GM23338 (cell line): ENCODE measurements at regions not wholly inside any gene's neighbourhood (a gene's known extent, or its start where the extent isn't known, plus 50 kb on each side); places are given as distances from the start of the nearest gene placed in this dataset.

Source experiments
- ATAC-seq: fragments of 200-7000 bp; cut with Tn5 transposase; 3 replicates; pipeline ENCODE4 v1.9.1; 2020
- DNase-seq: peaks from one replicate; pipeline ENCODE4 v3.0.0-alpha.2; 2015; ENCODE audit warnings: low spot score
- H2AFZ ChIP-seq: fragments of 200-600 bp; sonication (generic); 2 replicates; pipeline ENCODE4 v1.8.0; 2016; ENCODE audit warnings: antibody characterized with exemption, mild to moderate bottlenecking, moderate library complexity
- H3F3A ChIP-seq: fragments of 200-600 bp; sonication (generic); replicated peaks from 2 replicates; pipeline ENCODE4 v1.8.0; 2017; ENCODE audit warnings: antibody characterized with exemption, mixed run types, low read depth
- H3K27ac ChIP-seq: fragments of 200-600 bp; sonication (generic); 2 replicates; pipeline ENCODE4 v1.6.1; 2016; ENCODE audit warnings: low read depth
- H3K27me3 ChIP-seq: fragments of 200-600 bp; sonication (generic); 2 replicates; pipeline ENCODE4 v1.8.0; 2016; ENCODE audit warnings: mild to moderate bottlenecking, mixed run types, moderate library complexity; ENCODE audit not compliant: insufficient read depth
- H3K36me3 ChIP-seq: fragments of 200-600 bp; sonication (generic); 2 replicates; pipeline ENCODE4 v1.8.0; 2016; ENCODE audit warnings: mild to moderate bottlenecking; ENCODE audit not compliant: insufficient read depth
- H3K4me1 ChIP-seq: fragments of 200-600 bp; sonication (generic); 2 replicates; pipeline ENCODE4 v1.8.0; 2016; ENCODE audit warnings: mild to moderate bottlenecking, moderate library complexity; ENCODE audit not compliant: insufficient read depth
- H3K4me2 ChIP-seq: fragments of 200-600 bp; sonication (generic); 2 replicates; pipeline ENCODE4 v1.7.1; 2017; ENCODE audit warnings: mixed run types
- H3K4me3 ChIP-seq: fragments of 200-600 bp; sonication (generic); 2 replicates; pipeline ENCODE4 v1.6.1; 2016; ENCODE audit warnings: mixed run types
- H3K79me2 ChIP-seq: fragments of 200-600 bp; sonication (generic); replicated peaks from 2 replicates; pipeline ENCODE4 v1.8.0; 2017; ENCODE audit warnings: mild to moderate bottlenecking; ENCODE audit not compliant: insufficient read depth
- H3K9me2 ChIP-seq: fragments of 200-600 bp; sonication (generic); 2 replicates; pipeline ENCODE4 v1.8.0; 2017; ENCODE audit not compliant: insufficient read depth
- H4K20me1 ChIP-seq: fragments of 200-600 bp; sonication (generic); replicated peaks from 2 replicates; pipeline ENCODE4 v1.8.0; 2017; ENCODE audit warnings: mild to moderate bottlenecking; ENCODE audit not compliant: insufficient read depth
- H3K27ac Mint-ChIP-seq: 2 replicates; pipeline ENCODE4 v1.8.0; 2020; ENCODE audit warnings: inconsistent platforms, mild to moderate bottlenecking, moderate library complexity, mixed read lengths
- H3K27me3 Mint-ChIP-seq: 3 replicates; pipeline ENCODE4 v1.8.0; 2022; ENCODE audit warnings: low read depth, mild to moderate bottlenecking, moderate library complexity, mixed read lengths, inconsistent platforms; ENCODE audit not compliant: insufficient read depth, poor library complexity
- H3K36me3 Mint-ChIP-seq: 3 replicates; pipeline ENCODE4 v1.8.0; 2021; ENCODE audit warnings: low read depth, mild to moderate bottlenecking, inconsistent platforms, moderate library complexity, mixed read lengths
- H3K4me1 Mint-ChIP-seq: 3 replicates; pipeline ENCODE4 v1.8.0; 2020; ENCODE audit warnings: mild to moderate bottlenecking, inconsistent platforms, mixed read lengths
- H3K4me3 Mint-ChIP-seq: 3 replicates; pipeline ENCODE4 v1.8.0; 2021; ENCODE audit warnings: moderate library complexity, mild to moderate bottlenecking, inconsistent platforms, mixed read lengths
- H3K9me3 Mint-ChIP-seq: 3 replicates; pipeline ENCODE4 v1.8.0; 2020; ENCODE audit warnings: moderate library complexity, mild to moderate bottlenecking, inconsistent platforms, mixed read lengths
- CREB1 ChIP-seq: fragments of 250-450 bp; sonication (Bioruptor Pico); IDR thresholded peaks from 2 replicates; pipeline ENCODE4 v1.5.0; 2020; ENCODE audit warnings: low read depth, mild to moderate bottlenecking, moderate library complexity
- EZH2 ChIP-seq: fragments of 200-600 bp; sonication (generic); IDR thresholded peaks from one replicate; pipeline ENCODE4 v1.8.0; 2017; ENCODE audit warnings: antibody characterized with exemption, mild to moderate bottlenecking, low read depth; ENCODE audit not compliant: unreplicated experiment
- EZH2phosphoT487 ChIP-seq: fragments of 200-600 bp; sonication (generic); IDR thresholded peaks from one replicate; pipeline ENCODE4 v1.8.1; 2018; ENCODE audit warnings: antibody characterized with exemption; ENCODE audit not compliant: unreplicated experiment
- JUNB ChIP-seq: IDR thresholded peaks from one replicate; pipeline ENCODE4 v1.6.1; 2016; ENCODE audit warnings: antibody characterized with exemption; ENCODE audit not compliant: unreplicated experiment
- NANOG ChIP-seq: IDR thresholded peaks from 2 replicates; pipeline ENCODE4 v1.6.1; 2016; ENCODE audit warnings: antibody characterized with exemption, borderline replicate concordance
- POLR2AphosphoS5 ChIP-seq: IDR thresholded peaks from 2 replicates; pipeline ENCODE4 v1.6.1; 2016; ENCODE audit warnings: antibody characterized with exemption, low read depth
- STAT1 ChIP-seq: IDR thresholded peaks from one replicate; pipeline ENCODE4 v1.6.1; 2016; ENCODE audit warnings: antibody characterized with exemption; ENCODE audit not compliant: unreplicated experiment
- ZNF114 ChIP-seq: fragments of 250-450 bp; sonication (Bioruptor Pico); IDR thresholded peaks from 2 replicates; pipeline ENCODE4 v1.5.0; 2020; ENCODE audit warnings: mild to moderate bottlenecking, moderate library complexity
- ZNF331 ChIP-seq: fragments of 250-450 bp; sonication (Bioruptor Pico); IDR thresholded peaks from 2 replicates; pipeline ENCODE4 v1.5.0; 2020; ENCODE audit warnings: low read depth, mild to moderate bottlenecking, moderate library complexity
- TF ChIP-seq, protein P1 (sequence below): IDR thresholded peaks from one replicate; pipeline ENCODE4 v1.6.1; 2018; ENCODE audit warnings: antibody characterized with exemption; ENCODE audit not compliant: unreplicated experiment
- TF ChIP-seq, protein P2 (sequence below), 2 experiments: fragments of 200-600 bp in 1 of 2; sonication (generic) in 1 of 2; conservative IDR thresholded peaks; 2 replicates each; pipeline versions ENCODE4 v1.5.1 to v1.6.1; 2016 to 2017; ENCODE audit warnings: antibody characterized with exemption in 2 of 2, low read depth in 2 of 2, mild to moderate bottlenecking in 2 of 2, moderate library complexity in 1 of 2
- TF ChIP-seq, protein P3 (sequence below): IDR thresholded peaks from 2 replicates; pipeline ENCODE4 v1.6.1; 2016; ENCODE audit warnings: antibody characterized with exemption
- TF ChIP-seq, protein P4 (sequence below): fragments of 250-450 bp; sonication (Bioruptor Pico); IDR thresholded peaks from 2 replicates; pipeline ENCODE4 v1.5.0; 2020; ENCODE audit warnings: mild to moderate bottlenecking, moderate library complexity

DNA sequence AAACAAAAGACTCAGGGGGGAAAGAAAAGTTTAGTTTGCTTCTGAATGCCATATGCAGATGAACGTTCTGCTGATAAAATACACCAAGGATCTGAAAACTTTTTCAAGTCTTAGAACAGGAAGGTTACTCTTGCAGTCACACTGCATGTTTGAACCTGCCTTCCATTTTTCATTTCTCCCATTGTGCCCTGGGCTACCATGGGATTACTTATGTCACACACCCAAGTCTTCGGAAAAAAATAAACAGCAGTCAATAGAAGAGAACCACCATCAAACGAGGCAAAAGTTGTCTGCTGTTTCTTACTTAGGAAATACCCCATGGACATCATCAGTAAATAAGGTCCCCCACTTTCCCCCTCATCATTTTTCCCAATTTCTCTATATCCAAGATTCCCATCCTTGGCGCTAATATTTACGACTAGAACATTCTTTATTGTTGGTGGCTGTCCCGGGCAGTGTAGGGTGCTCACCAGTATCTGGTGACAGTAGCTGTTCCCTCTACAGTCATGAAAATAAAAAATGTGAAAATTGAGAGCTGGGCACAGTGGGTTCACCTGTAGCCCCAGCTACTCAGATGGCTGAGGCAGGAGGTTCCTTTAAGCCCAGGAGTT, 202.5 kb downstream of the BCAS1 start:
- Mint-ChIP-seq H3K27me3 (peaks cover 4% of the 10 kb centered on the region), H3K36me3 (no peaks in the 10 kb centered on the region), H3K9me3 (no peaks in the 10 kb centered on the region), H3K27ac (peak overlapping the region; percentile 89), H3K4me1 (peaks cover 74% of the 10 kb centered on the region), H3K4me3 (peak overlapping the region; percentile 37)
- Histone ChIP-seq H3K4me2 (peak overlapping the region; percentile 57), H4K20me1 (no peaks in the 10 kb centered on the region), H3K4me3 (peak overlapping the region; percentile 14; the same call in 1 of the 2 replicates), H2AFZ (no peak overlapping the region), H3K79me2 (no peaks in the 10 kb centered on the region), H3K36me3 (no peaks in the 10 kb centered on the region), H3F3A (peaks cover 5% of the 10 kb centered on the region; the same call in 1 of the 2 replicates), H3K27ac (peak overlapping the region; percentile 94), H3K27me3 (no peaks in the 10 kb centered on the region), H3K4me1 (peaks cover 79% of the 10 kb centered on the region), H3K9me2 (no peaks in the 10 kb centered on the region)
- DNase-seq (peak; percentile 42), ATAC-seq (no peak; the same call in 2 of the 3 replicates)
- TF ChIP-seq NANOG (no peak; the same call in 1 of the 2 replicates), STAT1 (no peak), EZH2phosphoT487 (no peak), ZNF114 (CRISPR knock-in tag) (no peak), JUNB (no peak), CREB1 (no peak), EZH2 (no peak), ZNF331 (CRISPR knock-in tag) (no peak), POLR2AphosphoS5 (no peak)
- TF ChIP-seq, protein P1, sequence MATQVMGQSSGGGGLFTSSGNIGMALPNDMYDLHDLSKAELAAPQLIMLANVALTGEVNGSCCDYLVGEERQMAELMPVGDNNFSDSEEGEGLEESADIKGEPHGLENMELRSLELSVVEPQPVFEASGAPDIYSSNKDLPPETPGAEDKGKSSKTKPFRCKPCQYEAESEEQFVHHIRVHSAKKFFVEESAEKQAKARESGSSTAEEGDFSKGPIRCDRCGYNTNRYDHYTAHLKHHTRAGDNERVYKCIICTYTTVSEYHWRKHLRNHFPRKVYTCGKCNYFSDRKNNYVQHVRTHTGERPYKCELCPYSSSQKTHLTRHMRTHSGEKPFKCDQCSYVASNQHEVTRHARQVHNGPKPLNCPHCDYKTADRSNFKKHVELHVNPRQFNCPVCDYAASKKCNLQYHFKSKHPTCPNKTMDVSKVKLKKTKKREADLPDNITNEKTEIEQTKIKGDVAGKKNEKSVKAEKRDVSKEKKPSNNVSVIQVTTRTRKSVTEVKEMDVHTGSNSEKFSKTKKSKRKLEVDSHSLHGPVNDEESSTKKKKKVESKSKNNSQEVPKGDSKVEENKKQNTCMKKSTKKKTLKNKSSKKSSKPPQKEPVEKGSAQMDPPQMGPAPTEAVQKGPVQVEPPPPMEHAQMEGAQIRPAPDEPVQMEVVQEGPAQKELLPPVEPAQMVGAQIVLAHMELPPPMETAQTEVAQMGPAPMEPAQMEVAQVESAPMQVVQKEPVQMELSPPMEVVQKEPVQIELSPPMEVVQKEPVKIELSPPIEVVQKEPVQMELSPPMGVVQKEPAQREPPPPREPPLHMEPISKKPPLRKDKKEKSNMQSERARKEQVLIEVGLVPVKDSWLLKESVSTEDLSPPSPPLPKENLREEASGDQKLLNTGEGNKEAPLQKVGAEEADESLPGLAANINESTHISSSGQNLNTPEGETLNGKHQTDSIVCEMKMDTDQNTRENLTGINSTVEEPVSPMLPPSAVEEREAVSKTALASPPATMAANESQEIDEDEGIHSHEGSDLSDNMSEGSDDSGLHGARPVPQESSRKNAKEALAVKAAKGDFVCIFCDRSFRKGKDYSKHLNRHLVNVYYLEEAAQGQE = no peak
- TF ChIP-seq, protein P2, sequence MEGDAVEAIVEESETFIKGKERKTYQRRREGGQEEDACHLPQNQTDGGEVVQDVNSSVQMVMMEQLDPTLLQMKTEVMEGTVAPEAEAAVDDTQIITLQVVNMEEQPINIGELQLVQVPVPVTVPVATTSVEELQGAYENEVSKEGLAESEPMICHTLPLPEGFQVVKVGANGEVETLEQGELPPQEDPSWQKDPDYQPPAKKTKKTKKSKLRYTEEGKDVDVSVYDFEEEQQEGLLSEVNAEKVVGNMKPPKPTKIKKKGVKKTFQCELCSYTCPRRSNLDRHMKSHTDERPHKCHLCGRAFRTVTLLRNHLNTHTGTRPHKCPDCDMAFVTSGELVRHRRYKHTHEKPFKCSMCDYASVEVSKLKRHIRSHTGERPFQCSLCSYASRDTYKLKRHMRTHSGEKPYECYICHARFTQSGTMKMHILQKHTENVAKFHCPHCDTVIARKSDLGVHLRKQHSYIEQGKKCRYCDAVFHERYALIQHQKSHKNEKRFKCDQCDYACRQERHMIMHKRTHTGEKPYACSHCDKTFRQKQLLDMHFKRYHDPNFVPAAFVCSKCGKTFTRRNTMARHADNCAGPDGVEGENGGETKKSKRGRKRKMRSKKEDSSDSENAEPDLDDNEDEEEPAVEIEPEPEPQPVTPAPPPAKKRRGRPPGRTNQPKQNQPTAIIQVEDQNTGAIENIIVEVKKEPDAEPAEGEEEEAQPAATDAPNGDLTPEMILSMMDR (conservative IDR thresholded peaks at IDR 0.05; ENCODE audit: low read depth in 2 of 2) = no peak
- TF ChIP-seq, protein P3, sequence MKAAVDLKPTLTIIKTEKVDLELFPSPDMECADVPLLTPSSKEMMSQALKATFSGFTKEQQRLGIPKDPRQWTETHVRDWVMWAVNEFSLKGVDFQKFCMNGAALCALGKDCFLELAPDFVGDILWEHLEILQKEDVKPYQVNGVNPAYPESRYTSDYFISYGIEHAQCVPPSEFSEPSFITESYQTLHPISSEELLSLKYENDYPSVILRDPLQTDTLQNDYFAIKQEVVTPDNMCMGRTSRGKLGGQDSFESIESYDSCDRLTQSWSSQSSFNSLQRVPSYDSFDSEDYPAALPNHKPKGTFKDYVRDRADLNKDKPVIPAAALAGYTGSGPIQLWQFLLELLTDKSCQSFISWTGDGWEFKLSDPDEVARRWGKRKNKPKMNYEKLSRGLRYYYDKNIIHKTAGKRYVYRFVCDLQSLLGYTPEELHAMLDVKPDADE = no peak
- TF ChIP-seq, protein P4, sequence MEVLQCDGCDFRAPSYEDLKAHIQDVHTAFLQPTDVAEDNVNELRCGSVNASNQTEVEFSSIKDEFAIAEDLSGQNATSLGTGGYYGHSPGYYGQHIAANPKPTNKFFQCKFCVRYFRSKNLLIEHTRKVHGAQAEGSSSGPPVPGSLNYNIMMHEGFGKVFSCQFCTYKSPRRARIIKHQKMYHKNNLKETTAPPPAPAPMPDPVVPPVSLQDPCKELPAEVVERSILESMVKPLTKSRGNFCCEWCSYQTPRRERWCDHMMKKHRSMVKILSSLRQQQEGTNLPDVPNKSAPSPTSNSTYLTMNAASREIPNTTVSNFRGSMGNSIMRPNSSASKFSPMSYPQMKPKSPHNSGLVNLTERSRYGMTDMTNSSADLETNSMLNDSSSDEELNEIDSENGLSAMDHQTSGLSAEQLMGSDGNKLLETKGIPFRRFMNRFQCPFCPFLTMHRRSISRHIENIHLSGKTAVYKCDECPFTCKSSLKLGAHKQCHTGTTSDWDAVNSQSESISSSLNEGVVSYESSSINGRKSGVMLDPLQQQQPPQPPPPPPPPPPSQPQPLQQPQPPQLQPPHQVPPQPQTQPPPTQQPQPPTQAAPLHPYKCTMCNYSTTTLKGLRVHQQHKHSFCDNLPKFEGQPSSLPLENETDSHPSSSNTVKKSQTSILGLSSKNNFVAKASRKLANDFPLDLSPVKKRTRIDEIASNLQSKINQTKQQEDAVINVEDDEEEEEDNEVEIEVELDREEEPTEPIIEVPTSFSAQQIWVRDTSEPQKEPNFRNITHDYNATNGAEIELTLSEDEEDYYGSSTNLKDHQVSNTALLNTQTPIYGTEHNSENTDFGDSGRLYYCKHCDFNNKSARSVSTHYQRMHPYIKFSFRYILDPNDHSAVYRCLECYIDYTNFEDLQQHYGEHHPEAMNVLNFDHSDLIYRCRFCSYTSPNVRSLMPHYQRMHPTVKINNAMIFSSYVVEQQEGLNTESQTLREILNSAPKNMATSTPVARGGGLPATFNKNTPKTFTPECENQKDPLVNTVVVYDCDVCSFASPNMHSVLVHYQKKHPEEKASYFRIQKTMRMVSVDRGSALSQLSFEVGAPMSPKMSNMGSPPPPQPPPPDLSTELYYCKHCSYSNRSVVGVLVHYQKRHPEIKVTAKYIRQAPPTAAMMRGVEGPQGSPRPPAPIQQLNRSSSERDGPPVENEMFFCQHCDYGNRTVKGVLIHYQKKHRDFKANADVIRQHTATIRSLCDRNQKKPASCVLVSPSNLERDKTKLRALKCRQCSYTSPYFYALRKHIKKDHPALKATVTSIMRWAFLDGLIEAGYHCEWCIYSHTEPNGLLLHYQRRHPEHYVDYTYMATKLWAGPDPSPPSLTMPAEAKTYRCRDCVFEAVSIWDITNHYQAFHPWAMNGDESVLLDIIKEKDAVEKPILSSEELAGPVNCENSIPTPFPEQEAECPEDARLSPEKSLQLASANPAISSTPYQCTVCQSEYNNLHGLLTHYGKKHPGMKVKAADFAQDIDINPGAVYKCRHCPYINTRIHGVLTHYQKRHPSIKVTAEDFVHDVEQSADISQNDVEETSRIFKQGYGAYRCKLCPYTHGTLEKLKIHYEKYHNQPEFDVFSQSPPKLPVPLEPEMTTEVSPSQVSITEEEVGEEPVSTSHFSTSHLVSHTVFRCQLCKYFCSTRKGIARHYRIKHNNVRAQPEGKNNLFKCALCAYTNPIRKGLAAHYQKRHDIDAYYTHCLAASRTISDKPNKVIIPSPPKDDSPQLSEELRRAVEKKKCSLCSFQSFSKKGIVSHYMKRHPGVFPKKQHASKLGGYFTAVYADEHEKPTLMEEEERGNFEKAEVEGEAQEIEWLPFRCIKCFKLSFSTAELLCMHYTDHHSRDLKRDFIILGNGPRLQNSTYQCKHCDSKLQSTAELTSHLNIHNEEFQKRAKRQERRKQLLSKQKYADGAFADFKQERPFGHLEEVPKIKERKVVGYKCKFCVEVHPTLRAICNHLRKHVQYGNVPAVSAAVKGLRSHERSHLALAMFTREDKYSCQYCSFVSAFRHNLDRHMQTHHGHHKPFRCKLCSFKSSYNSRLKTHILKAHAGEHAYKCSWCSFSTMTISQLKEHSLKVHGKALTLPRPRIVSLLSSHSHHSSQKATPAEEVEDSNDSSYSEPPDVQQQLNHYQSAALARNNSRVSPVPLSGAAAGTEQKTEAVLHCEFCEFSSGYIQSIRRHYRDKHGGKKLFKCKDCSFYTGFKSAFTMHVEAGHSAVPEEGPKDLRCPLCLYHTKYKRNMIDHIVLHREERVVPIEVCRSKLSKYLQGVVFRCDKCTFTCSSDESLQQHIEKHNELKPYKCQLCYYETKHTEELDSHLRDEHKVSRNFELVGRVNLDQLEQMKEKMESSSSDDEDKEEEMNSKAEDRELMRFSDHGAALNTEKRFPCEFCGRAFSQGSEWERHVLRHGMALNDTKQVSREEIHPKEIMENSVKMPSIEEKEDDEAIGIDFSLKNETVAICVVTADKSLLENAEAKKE (CRISPR knock-in tag) = no peak
